T-cell (primary cell): ENCODE measurements at regions not wholly inside any gene's neighbourhood (a gene's known extent, or its start where the extent isn't known, plus 50 kb on each side); places are given as distances from the start of the nearest gene placed in this dataset.
A peak's percentile ranks its signal among the peaks of the same experiment; 100 is the strongest.
"Not testable (repeated sequence)": the region's sequence is repeated elsewhere in the genome, so short reads cannot be mapped to it uniquely, and the experiment has no call there.

ENCODE experiments used
- ATAC-seq, 4 experiments: fragments of 200-7000 bp in 3 of 4; fragments of 150-1000 bp in 1 of 4; cut with Tn5 transposase; replicated peaks in 1 of 4; 1 replicate in 3 of 4; 2 replicates in 1 of 4; pipeline ENCODE4 v1.10.0; 2021; ENCODE audit warnings: moderate library complexity in 3 of 4, mild to moderate bottlenecking in 2 of 4, moderate number of reproducible peaks in 1 of 4
- CTCF ChIA-PET, 2 donors: fragments of 300-600 bp; sonication (Branson Sonifier 250); formaldehyde crosslinking; loops; one replicate each; lab custom pipeline; 2022; ENCODE audit warnings: antibody characterized with exemption in 2 of 2; lab: Charles Lee
- POLR2A ChIA-PET, 2 donors: fragments of 300-600 bp; sonication (Branson Sonifier 250); formaldehyde crosslinking; loops; one replicate each; lab custom pipeline; 2022; ENCODE audit warnings: antibody characterized with exemption in 2 of 2; lab: Charles Lee
- DNase-seq, 35 experiments: peaks; one replicate each; pipeline versions ENCODE4 v3.0.0 to v3.0.0-alpha.2; 2013 to 2023
- H3K27ac ChIP-seq: one replicate; pipeline ENCODE4 v1.5.1; 2013; ENCODE audit warnings: low read length
- H3K27me3 ChIP-seq, 2 experiments: replicated peaks in 1 of 2; 1 replicate in 1 of 2; 2 replicates in 1 of 2; pipeline versions ENCODE4 v1.6.1 to v1.7.0; 2013; ENCODE audit warnings: low read length in 1 of 2, mixed read lengths in 1 of 2; ENCODE audit not compliant: control insufficient read depth in 2 of 2, insufficient read depth in 2 of 2; ENCODE audit errors: extremely low read depth in 1 of 2
- H3K36me3 ChIP-seq, 2 donors: 1 replicate in 1 of 2; 2 replicates in 1 of 2; pipeline versions ENCODE4 v1.6.1 to v1.7.0; 2013; ENCODE audit warnings: low read length in 1 of 2; ENCODE audit not compliant: control insufficient read depth in 2 of 2, insufficient read depth in 1 of 2; ENCODE audit errors: extremely low read depth in 1 of 2
- H3K4me1 ChIP-seq, 2 experiments: 1 replicate in 1 of 2; 2 replicates in 1 of 2; pipeline versions ENCODE4 v1.6.1 to v1.7.0; 2013; ENCODE audit warnings: low read length in 2 of 2, mixed read lengths in 1 of 2; ENCODE audit not compliant: insufficient read depth in 2 of 2, control insufficient read depth in 1 of 2; ENCODE audit errors: extremely low read depth in 1 of 2
- H3K4me3 ChIP-seq, 2 donors: 1 replicate in 1 of 2; 2 replicates in 1 of 2; pipeline versions ENCODE4 v1.5.1 to v1.7.0; 2013; ENCODE audit warnings: mild to moderate bottlenecking in 2 of 2, low read length in 1 of 2, moderate library complexity in 1 of 2; ENCODE audit not compliant: control insufficient read depth in 1 of 2; ENCODE audit errors: extremely low read depth in 1 of 2
- H3K9me3 ChIP-seq: 2 replicates; pipeline ENCODE4 v1.7.0; 2013
- H3K27ac Mint-ChIP-seq, 2 donors: one replicate each; pipeline ENCODE4 v1.8.0; 2020 to 2021; ENCODE audit warnings: mild to moderate bottlenecking in 2 of 2, mixed read lengths in 2 of 2
- H3K27me3 Mint-ChIP-seq, 2 donors: one replicate each; pipeline ENCODE4 v1.8.0; 2021 to 2022; ENCODE audit warnings: mixed read lengths in 2 of 2
- H3K36me3 Mint-ChIP-seq: one replicate; pipeline ENCODE4 v1.8.0; 2021; ENCODE audit warnings: mixed read lengths
- H3K4me1 Mint-ChIP-seq, 3 donors: one replicate each; pipeline ENCODE4 v1.8.0; 2020 to 2022; ENCODE audit warnings: mixed read lengths in 3 of 3, mild to moderate bottlenecking in 1 of 3
- H3K4me3 Mint-ChIP-seq, 3 donors: one replicate each; pipeline ENCODE4 v1.8.0; 2020 to 2022; ENCODE audit warnings: mild to moderate bottlenecking in 3 of 3, mixed read lengths in 3 of 3, moderate library complexity in 3 of 3
- H3K9me3 Mint-ChIP-seq, 3 donors: one replicate each; pipeline ENCODE4 v1.8.0; 2020 to 2022; ENCODE audit warnings: mixed read lengths in 3 of 3
- WGBS: methylation state at CpG from one replicate; pipeline ENCODE4 v1.1.5; 2013; ENCODE audit warnings: missing lambda C conversion rate; ENCODE audit not compliant: insufficient coverage; 5-methylcytosine and 5-hydroxymethylcytosine counted together

- H3K27me3 ChIP-seq = peaks cover 0 to 20% of the 10 kb centered on the region in 2 experiments
- no peaks in the 10 kb centered on the region for H3K9me3 ChIP-seq
- H3K9me3 Mint-ChIP-seq = no peaks in the 10 kb centered on the region
- WGBS = 92% methylated on average over 52 of the region's 58 CpGs
- peak in 1 of 35 experiments; percentile 29 for DNase-seq
- H3K36me3 Mint-ChIP-seq = no peaks in the 10 kb centered on the region
- H3K4me3 Mint-ChIP-seq = no peak overlapping the region
- no peaks in the 10 kb centered on the region for H3K4me1 ChIP-seq
- ChIA-PET CTCF (no interaction called here), POLR2A (no interaction called here)
- no peak for ATAC-seq
- H3K4me3 ChIP-seq = no peak overlapping the region
- no peak overlapping the region for H3K27ac Mint-ChIP-seq
- H3K27me3 Mint-ChIP-seq = peaks cover 4% of the 10 kb centered on the region in 2 donors
- no peak overlapping the region for H3K27ac ChIP-seq
- H3K36me3 ChIP-seq = no peaks in the 10 kb centered on the region
- no peaks in the 10 kb centered on the region for H3K4me1 Mint-ChIP-seq
Observed at GRCh38 chr10:133012573-133013359, 70.4 kb upstream of the CFAP46 start.

- Histone ChIP-seq H3K27me3 (peaks cover 0 to 20% of the 10 kb centered on the region in 2 experiments), H3K27ac (no peak overlapping the region), H3K36me3 (no peaks in the 10 kb centered on the region), H3K4me1 (no peaks in the 10 kb centered on the region), H3K9me3 (no peaks in the 10 kb centered on the region), H3K4me3 (no peak overlapping the region)
- no peak for DNase-seq
- peaks cover 4% of the 10 kb centered on the region in 2 donors for H3K27me3 Mint-ChIP-seq
- CTCF ChIA-PET = no interaction called here
- H3K4me3 Mint-ChIP-seq = no peak overlapping the region
- no peaks in the 10 kb centered on the region for H3K4me1 Mint-ChIP-seq
- no peak for ATAC-seq
- POLR2A ChIA-PET = no interaction called here
- no peak overlapping the region for H3K27ac Mint-ChIP-seq
- H3K36me3 Mint-ChIP-seq = no peaks in the 10 kb centered on the region
- no peaks in the 10 kb centered on the region for H3K9me3 Mint-ChIP-seq
- WGBS = 96% methylated on average over 6 of the region's 10 CpGs
Observed at GRCh38 chr10:133011882-133012281, 69.5 kb upstream of the CFAP46 start.

GRCh38 chr10:133011393-133011792, 69.0 kb upstream of the CFAP46 start:
- ATAC-seq, H3K36me3 ChIP-seq, H3K27ac ChIP-seq, H3K9me3 Mint-ChIP-seq, H3K9me3 ChIP-seq, CTCF ChIA-PET, H3K4me1 ChIP-seq, H3K4me3 ChIP-seq, H3K4me1 Mint-ChIP-seq, H3K27ac Mint-ChIP-seq, POLR2A ChIA-PET, H3K4me3 Mint-ChIP-seq, DNase-seq, H3K27me3 Mint-ChIP-seq, H3K36me3 Mint-ChIP-seq: not testable (repeated sequence)
- peaks cover 0 to 20% of the 10 kb centered on the region in 2 experiments for H3K27me3 ChIP-seq
- WGBS = 100% methylated on average over 2 of the region's 9 CpGs

- H3K36me3 Mint-ChIP-seq, H3K9me3 Mint-ChIP-seq, H3K4me3 Mint-ChIP-seq, CTCF ChIA-PET, H3K9me3 ChIP-seq, H3K27me3 Mint-ChIP-seq, H3K27ac ChIP-seq, H3K4me3 ChIP-seq, H3K4me1 Mint-ChIP-seq, H3K36me3 ChIP-seq, ATAC-seq, POLR2A ChIA-PET, H3K4me1 ChIP-seq, H3K27ac Mint-ChIP-seq, DNase-seq: not testable (repeated sequence)
- 96% methylated on average over 6 of the region's 6 CpGs for WGBS
- peaks cover 0 to 17% of the 10 kb centered on the region in 2 experiments for H3K27me3 ChIP-seq
Observed at GRCh38 chr10:133010843-133011179, 68.4 kb upstream of the CFAP46 start.

GRCh38 chr10:133010095-133010842, 67.9 kb upstream of the CFAP46 start:
- no peak overlapping the region for H3K4me3 ChIP-seq
- CTCF ChIA-PET = no interaction called here
- H3K36me3 ChIP-seq = no peaks in the 10 kb centered on the region
- peaks cover 0 to 21% of the 10 kb centered on the region in 2 experiments for H3K27me3 ChIP-seq
- 98% methylated on average over 22 of the region's 23 CpGs for WGBS
- no peaks in the 10 kb centered on the region for H3K4me1 Mint-ChIP-seq
- H3K4me3 Mint-ChIP-seq = no peak overlapping the region
- no peaks in the 10 kb centered on the region for H3K36me3 Mint-ChIP-seq
- H3K27me3 Mint-ChIP-seq = peaks cover 4% of the 10 kb centered on the region in 2 donors
- no peak overlapping the region for H3K27ac Mint-ChIP-seq
- H3K27ac ChIP-seq = no peak overlapping the region
- no peaks in the 10 kb centered on the region for H3K4me1 ChIP-seq
- no peaks in the 10 kb centered on the region for H3K9me3 ChIP-seq
- POLR2A ChIA-PET = no interaction called here
- ATAC-seq (no peak), DNase-seq (no peak)
- no peaks in the 10 kb centered on the region for H3K9me3 Mint-ChIP-seq

- peaks cover 0 to 13% of the 10 kb centered on the region in 2 experiments for H3K27me3 ChIP-seq
- DNase-seq (peak in 3 of 35 experiments; percentile 13 to 46 (median 14)), ATAC-seq (no peak)
- POLR2A ChIA-PET = no interaction called here
- no peak overlapping the region for H3K4me3 ChIP-seq
- H3K27ac Mint-ChIP-seq = no peak overlapping the region
- H3K9me3 ChIP-seq = no peaks in the 10 kb centered on the region
- 71% methylated on average over 22 of the region's 23 CpGs for WGBS
- CTCF ChIA-PET = no interaction called here
- H3K4me1 ChIP-seq = no peaks in the 10 kb centered on the region
- no peak overlapping the region for H3K4me3 Mint-ChIP-seq
- no peaks in the 10 kb centered on the region for H3K36me3 ChIP-seq
- no peaks in the 10 kb centered on the region for H3K9me3 Mint-ChIP-seq
- H3K27me3 Mint-ChIP-seq = peaks cover 4% of the 10 kb centered on the region in 2 donors
- no peaks in the 10 kb centered on the region for H3K4me1 Mint-ChIP-seq
- no peak overlapping the region for H3K27ac ChIP-seq
- H3K36me3 Mint-ChIP-seq = no peaks in the 10 kb centered on the region
Observed at GRCh38 chr10:133009218-133009950, 67.0 kb upstream of the CFAP46 start.
